ENCODE measurements at regions not wholly inside any gene's neighbourhood (a gene's known extent, or its start where the extent isn't known, plus 50 kb on each side); places are given as distances from the start of the nearest gene placed in this dataset.

GRCh38 chr5:1724822-1725602 is 74.6 kb downstream of the MRPL36 start:
- TF ChIP-seq, protein P1, sequence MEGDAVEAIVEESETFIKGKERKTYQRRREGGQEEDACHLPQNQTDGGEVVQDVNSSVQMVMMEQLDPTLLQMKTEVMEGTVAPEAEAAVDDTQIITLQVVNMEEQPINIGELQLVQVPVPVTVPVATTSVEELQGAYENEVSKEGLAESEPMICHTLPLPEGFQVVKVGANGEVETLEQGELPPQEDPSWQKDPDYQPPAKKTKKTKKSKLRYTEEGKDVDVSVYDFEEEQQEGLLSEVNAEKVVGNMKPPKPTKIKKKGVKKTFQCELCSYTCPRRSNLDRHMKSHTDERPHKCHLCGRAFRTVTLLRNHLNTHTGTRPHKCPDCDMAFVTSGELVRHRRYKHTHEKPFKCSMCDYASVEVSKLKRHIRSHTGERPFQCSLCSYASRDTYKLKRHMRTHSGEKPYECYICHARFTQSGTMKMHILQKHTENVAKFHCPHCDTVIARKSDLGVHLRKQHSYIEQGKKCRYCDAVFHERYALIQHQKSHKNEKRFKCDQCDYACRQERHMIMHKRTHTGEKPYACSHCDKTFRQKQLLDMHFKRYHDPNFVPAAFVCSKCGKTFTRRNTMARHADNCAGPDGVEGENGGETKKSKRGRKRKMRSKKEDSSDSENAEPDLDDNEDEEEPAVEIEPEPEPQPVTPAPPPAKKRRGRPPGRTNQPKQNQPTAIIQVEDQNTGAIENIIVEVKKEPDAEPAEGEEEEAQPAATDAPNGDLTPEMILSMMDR (conservative IDR thresholded peaks at IDR 0.05), result no peak
- no peak for TF ChIP-seq ZFX (IDR thresholded peaks at IDR 0.05)
